ENCODE measurements at regions not wholly inside any gene's neighbourhood (a gene's known extent, or its start where the extent isn't known, plus 50 kb on each side); places are given as distances from the start of the nearest gene placed in this dataset. TPM values are rescaled to one million over a fixed set of nuclear protein-coding genes. Genes with fewer than 3 reads are reported as not detected.

DNA sequence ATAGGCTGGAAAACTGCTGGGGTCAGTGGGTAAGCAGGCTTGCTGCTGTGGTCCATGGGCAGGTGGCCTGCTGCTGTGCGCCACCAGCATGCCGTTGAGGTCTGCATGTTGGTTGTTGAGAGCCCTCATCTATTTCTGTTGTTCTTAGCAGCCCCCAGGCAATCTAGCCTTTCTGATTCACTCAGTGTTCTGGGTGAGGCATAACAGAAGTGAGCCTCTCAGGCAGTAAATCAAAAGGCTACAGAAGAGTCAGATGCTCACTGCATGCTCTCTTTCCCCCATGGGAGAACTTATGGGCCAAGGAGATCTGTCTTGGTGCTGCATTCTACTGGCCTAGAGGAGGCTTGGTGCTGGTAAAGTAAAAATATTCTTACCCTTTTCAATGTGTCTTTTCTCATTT is 67.8 kb upstream of the ATP10A start:
- peaks cover 4 to 12% of the 10 kb centered on the region in 2 donors for H3K4me1 ChIP-seq (ENCODE audit: control insufficient read depth in 2 of 2, insufficient read depth in 2 of 2, low read length in 2 of 2)
- no peaks in the 10 kb centered on the region for H3K79me2 ChIP-seq (ENCODE audit: control insufficient read depth, insufficient read depth, low read length)
- TF ChIP-seq EZH2 (IDR thresholded peaks at IDR 0.05; ENCODE audit: borderline replicate concordance, insufficient read depth, low read depth, low read length, poor library complexity, severe bottlenecking) (no peak), CTCF (IDR thresholded peaks at IDR 0.05) (no peak)
- no peak overlapping the region for H3K4me2 ChIP-seq (replicated peaks; ENCODE audit: low read depth, low read length, poor library complexity, severe bottlenecking)
- no peaks in the 10 kb centered on the region for H3K36me3 ChIP-seq (replicated peaks in 1 of 2; ENCODE audit: control extremely low read depth in 1 of 2, control insufficient read depth in 1 of 2, extremely low read depth in 1 of 2, insufficient read depth in 2 of 2, low read length in 1 of 2)
- H3K4me1 Mint-ChIP-seq: peaks cover 10% of the 10 kb centered on the region
- H3K27ac Mint-ChIP-seq: no peak overlapping the region
- no peak for DNase-seq
- H3K4me3 ChIP-seq (ENCODE audit: control extremely low read depth in 1 of 5, extremely low read depth in 1 of 5, insufficient read depth in 1 of 5, low read depth in 2 of 5, low read length in 4 of 5): no peak overlapping the region
- no peak overlapping the region for H3K27ac ChIP-seq (ENCODE audit: low read length in 2 of 2)
- no peak overlapping the region for H2AFZ ChIP-seq (ENCODE audit: insufficient read depth, low read depth, low read length, poor library complexity, severe bottlenecking)
- POLR2A ChIA-PET: no interaction called here
- H3K27me3 Mint-ChIP-seq: peaks cover 13% of the 10 kb centered on the region
- ATAC-seq (ENCODE audit: low read depth): no peak
- peaks cover 2% of the 10 kb centered on the region for H3K9me3 Mint-ChIP-seq (ENCODE audit: insufficient read depth)
- peaks cover 3 to 5% (median 4%) of the 10 kb centered on the region in 3 donors for H3K9me3 ChIP-seq (ENCODE audit: control extremely low read depth in 1 of 3, control insufficient read depth in 2 of 3, insufficient read depth in 1 of 3, low read length in 2 of 3)
- H3K27me3 ChIP-seq (replicated peaks in 1 of 4; ENCODE audit: control extremely low read depth in 1 of 4, control insufficient read depth in 3 of 4, insufficient read depth in 4 of 4, low read length in 3 of 4): peaks cover 0 to 17% (median 2%) of the 10 kb centered on the region in 4 experiments
- CTCF ChIA-PET: no interaction called here
- intact Hi-C loops (cut with micrococcal nuclease): no loop called here
- no peaks in the 10 kb centered on the region for H4K20me1 ChIP-seq (ENCODE audit: control insufficient read depth, insufficient read depth, low read length, poor library complexity, severe bottlenecking)
- no peak overlapping the region for H3K9ac ChIP-seq (ENCODE audit: low read length)
- no peak overlapping the region for H3K4me3 Mint-ChIP-seq
- 77% methylated on average over 2 of the region's 2 CpGs for WGBS (ENCODE audit: insufficient coverage)

Small RNA genes in the stretch of these regions (small RNA-seq; reads per million reads assigned to genes)
- not detected for gene RF00554 (ENCODE audit: insufficient read length, low read depth, low replicate concordance)
